GM12878 (cell line): ENCODE measurements at regions not wholly inside any gene's neighbourhood (a gene's known extent, or its start where the extent isn't known, plus 50 kb on each side); places are given as distances from the start of the nearest gene placed in this dataset.

Experiments used
- ATAC-seq: fragments of 200-7000 bp; cut with Tn5 transposase; 3 replicates; pipeline ENCODE4 v1.9.1; 2020; ENCODE audit warnings: mild to moderate bottlenecking, moderate library complexity
- BruUV-seq: library from RNA; stranded (reverse); fragments of 400-500 nt; replicated peaks from 2 replicates; lab custom pipeline; 2021; lab: Mats Ljungman, UMichigan
- CTCF ChIA-PET: fragments of 300-600 bp; sonication (Branson Sonifier 250); formaldehyde crosslinking; extraction: SDS; loops from one replicate; lab custom pipeline; 2021; ENCODE audit warnings: inconsistent platforms; lab: Yijun Ruan, JAX
- POLR2A ChIA-PET: fragments of 350-600 bp; formaldehyde crosslinking; extraction: SDS; loops from one replicate; lab custom pipeline; 2021; ENCODE audit warnings: inconsistent platforms; lab: Charles Lee
- RAD21 ChIA-PET: fragments of 300-600 bp; sonication (Branson Sonifier 250); formaldehyde crosslinking; loops from one replicate; lab custom pipeline; 2023; ENCODE audit warnings: antibody characterized with exemption; ENCODE audit not compliant: unreplicated experiment; lab: Charles Lee
- SMC1A ChIA-PET: fragments of 300-600 bp; sonication (Branson Sonifier 250); formaldehyde crosslinking; loops from one replicate; lab custom pipeline; 2023; ENCODE audit not compliant: unreplicated experiment, uncharacterized antibody; lab: Charles Lee
- DNase-seq: peaks from one replicate; pipeline ENCODE4 v3.0.0-alpha.2; 2011; ENCODE audit warnings: low read depth, low spot score
- FAIRE-seq: peaks from 3 replicates; lab custom pipeline; 2011; peaks lifted over from hg19 to GRCh38; lab: Jason Lieb, UNC
- H2AFZ ChIP-seq: 2 replicates; pipeline ENCODE4 v1.6.0; 2011; ENCODE audit warnings: low read depth, low read length, control low read depth; ENCODE audit not compliant: control insufficient read depth
- H3K27ac ChIP-seq: 2 replicates; pipeline ENCODE4 v1.5.1; 2011; ENCODE audit warnings: control low read depth; ENCODE audit not compliant: control insufficient read depth, insufficient read depth
- H3K27me3 ChIP-seq, 2 experiments: replicated peaks in 1 of 2; 2 replicates each; pipeline versions ENCODE4 v1.6.0 to v1.6.1; 2011; ENCODE audit warnings: low read length in 1 of 2; ENCODE audit not compliant: control insufficient read depth in 2 of 2, insufficient read depth in 2 of 2
- H3K36me3 ChIP-seq, 2 experiments: 2 replicates each; pipeline ENCODE4 v1.5.1; 2011; ENCODE audit warnings: low read length in 1 of 2; ENCODE audit not compliant: control insufficient read depth in 2 of 2, insufficient read depth in 2 of 2
- H3K4me1 ChIP-seq: 2 replicates; pipeline ENCODE4 v1.6.1; 2011; ENCODE audit warnings: mild to moderate bottlenecking, low read length, moderate library complexity, mixed read lengths; ENCODE audit not compliant: control insufficient read depth, insufficient read depth
- H3K4me2 ChIP-seq: 2 replicates; pipeline ENCODE4 v1.6.0; 2011; ENCODE audit warnings: control low read depth; ENCODE audit not compliant: control insufficient read depth, insufficient read depth
- H3K4me3 ChIP-seq: fragments of 200-600 bp; sonication (generic); 2 replicates; pipeline ENCODE4 v1.5.1; 2016
- H3K79me2 ChIP-seq: 2 replicates; pipeline ENCODE4 v1.6.0; 2011; ENCODE audit warnings: low read length; ENCODE audit not compliant: control insufficient read depth, insufficient read depth
- H3K9ac ChIP-seq: 2 replicates; pipeline ENCODE4 v1.8.0; 2011; ENCODE audit warnings: low read length, control low read depth, mixed read lengths; ENCODE audit not compliant: control insufficient read depth, insufficient read depth
- H3K9me3 ChIP-seq: replicated peaks from 3 replicates; pipeline ENCODE4 v1.5.1; 2011; ENCODE audit warnings: mild to moderate bottlenecking, low read length; ENCODE audit not compliant: control insufficient read depth, insufficient read depth
- H4K20me1 ChIP-seq: 2 replicates; pipeline ENCODE4 v1.6.0; 2011; ENCODE audit not compliant: control insufficient read depth, insufficient read depth
- BCL11A ChIP-seq: IDR thresholded peaks from 2 replicates; pipeline ENCODE4 v1.6.1; 2011; ENCODE audit warnings: low read depth, low read length
- EGR1 ChIP-seq, 2 experiments: IDR thresholded peaks; 1 replicate in 1 of 2; 2 replicates in 1 of 2; pipeline ENCODE4 v1.6.1; 2011 to 2012; ENCODE audit warnings: low read depth in 2 of 2, low read length in 2 of 2, borderline replicate concordance in 1 of 2, mild to moderate bottlenecking in 1 of 2, moderate library complexity in 1 of 2
- EZH2 ChIP-seq: IDR thresholded peaks from 2 replicates; pipeline ENCODE4 v1.6.1; 2012; ENCODE audit warnings: low read depth, mild to moderate bottlenecking, control low read depth, inconsistent platforms, low read length, borderline replicate concordance; ENCODE audit not compliant: control insufficient read depth
- FOXM1 ChIP-seq: IDR thresholded peaks from 2 replicates; pipeline ENCODE4 v1.6.1; 2012; ENCODE audit warnings: low read depth, mild to moderate bottlenecking, inconsistent platforms, low read length, moderate library complexity
- HSF1 ChIP-seq: fragments of 150-350 bp; IDR thresholded peaks from 2 replicates; pipeline ENCODE4 v1.6.1; 2014; ENCODE audit warnings: mild to moderate bottlenecking, low read depth, low read length
- JUNB ChIP-seq: IDR thresholded peaks from 2 replicates; pipeline ENCODE4 v1.6.1; 2016; ENCODE audit warnings: antibody characterized with exemption, mild to moderate bottlenecking
- RAD51 ChIP-seq: fragments of 450-650 bp; IDR thresholded peaks from 2 replicates; pipeline ENCODE4 v1.6.1; 2016; ENCODE audit warnings: moderate library complexity, mild to moderate bottlenecking, inconsistent platforms
- STAT1 ChIP-seq: fragments of 450-650 bp; conservative IDR thresholded peaks from 2 replicates; pipeline ENCODE4 v1.6.1; 2014; ENCODE audit warnings: antibody characterized with exemption, mild to moderate bottlenecking
- TAF1 ChIP-seq: IDR thresholded peaks from 2 replicates; pipeline ENCODE4 v1.6.1; 2011; ENCODE audit warnings: mild to moderate bottlenecking, low read depth, low read length, borderline replicate concordance
- TBL1XR1 ChIP-seq: IDR thresholded peaks from 2 replicates; pipeline ENCODE4 v1.6.1; 2012; ENCODE audit warnings: low read depth, low read length, improper control_type of control experiment
- TCF7 ChIP-seq: IDR thresholded peaks from 2 replicates; pipeline ENCODE4 v1.6.1; 2014; ENCODE audit warnings: antibody characterized with exemption, borderline replicate concordance
- USF1 ChIP-seq: IDR thresholded peaks from 2 replicates; pipeline ENCODE4 v1.6.1; 2011; ENCODE audit warnings: borderline replicate concordance, low read depth, mild to moderate bottlenecking, moderate library complexity, mixed read lengths, low read length; ENCODE audit not compliant: insufficient read depth; ENCODE audit errors: extremely low read length
- ZNF207 ChIP-seq: fragments of 450-650 bp; IDR thresholded peaks from 2 replicates; pipeline ENCODE4 v1.6.1; 2014; ENCODE audit warnings: antibody characterized with exemption, mild to moderate bottlenecking, borderline replicate concordance
- ZNF24 ChIP-seq: fragments of 450-650 bp; IDR thresholded peaks from 2 replicates; pipeline ENCODE4 v1.6.1; 2017; ENCODE audit warnings: antibody characterized with exemption, mild to moderate bottlenecking
- ZNF622 ChIP-seq: fragments of 450-650 bp; IDR thresholded peaks from 2 replicates; pipeline ENCODE4 v1.6.1; 2017; ENCODE audit warnings: mild to moderate bottlenecking, inconsistent platforms
- WGBS: methylation state at CpG from one replicate; pipeline ENCODE4 v1.1.6; 2016; ENCODE audit warnings: low lambda C conversion rate; ENCODE audit not compliant: insufficient replicate concordance, insufficient coverage; ENCODE audit errors: missing lambda C conversion rate; 5-methylcytosine and 5-hydroxymethylcytosine counted together
- in situ Hi-C: fragments of 300-500 bp; cut with MboI; formaldehyde crosslinking; loops from 9 replicates; pipeline ENCODE4 v1.14.3; 2018; ENCODE audit warnings: mixed read lengths
- intact Hi-C: fragments of 100-400 bp; cut with micrococcal nuclease; formaldehyde crosslinking; loops from one replicate; pipeline ENCODE4 v1.14.2; 2022; ENCODE audit not compliant: unreplicated experiment

GRCh38 chr5:17847286-17847685 is 213.0 kb downstream of the TAF11L14 start:
- no peak for ATAC-seq
- TF ChIP-seq FOXM1 (no peak), ZNF207 (no peak)
- Histone ChIP-seq H3K9me3 (no peaks in the 10 kb centered on the region), H3K27ac (no peak overlapping the region), H3K4me2 (no peak overlapping the region), H3K79me2 (no peaks in the 10 kb centered on the region), H4K20me1 (no peaks in the 10 kb centered on the region), H2AFZ (no peak overlapping the region), H3K36me3 (no peaks in the 10 kb centered on the region), H3K4me3 (no peak overlapping the region), H3K4me1 (no peaks in the 10 kb centered on the region), H3K27me3 (no peaks in the 10 kb centered on the region), H3K9ac (no peak overlapping the region)
- SMC1A ChIA-PET = no interaction called here
- intact Hi-C loops = no loop called here
- no peak for DNase-seq
- CTCF ChIA-PET = no interaction called here
- RAD21 ChIA-PET = no interaction called here
- in situ Hi-C loops = no loop called here
- BruUV-seq = no TSS peak
- FAIRE-seq = no peak
- POLR2A ChIA-PET = no interaction called here
- 16% methylated on average over 2 of the region's 2 CpGs for WGBS

GRCh38 chr5:17852111-17852510 is 217.9 kb downstream of the TAF11L14 start:
- H3K9ac ChIP-seq = no peak overlapping the region
- H2AFZ ChIP-seq = no peak overlapping the region
- no peaks in the 10 kb centered on the region for H3K9me3 ChIP-seq
- TF ChIP-seq RAD51 (no peak), EGR1 (IDR thresholded peaks at IDR 0.05; ENCODE audit: borderline replicate concordance in 1 of 2, low read depth in 2 of 2, low read length in 2 of 2) (no peak), ZNF207 (no peak), ZNF622 (no peak), JUNB (no peak), STAT1 (no peak), EZH2 (no peak), TAF1 (no peak), BCL11A (no peak), TCF7 (no peak), ZNF24 (no peak), HSF1 (no peak), USF1 (no peak), TBL1XR1 (no peak)
- no peak overlapping the region for H3K4me3 ChIP-seq
- in situ Hi-C loops (no loop called here), intact Hi-C loops (no loop called here)
- ChIA-PET RAD21 (no interaction called here), POLR2A (no interaction called here), CTCF (no interaction called here), SMC1A (interaction anchor here (0.6 kb wide), 1 partner anchor 11 kb away, joined by 4 read pairs; no protein-coding TSS in a partner anchor)
- H3K27ac ChIP-seq = no peak overlapping the region
- no peaks in the 10 kb centered on the region for H3K79me2 ChIP-seq
- H3K4me1 ChIP-seq = no peaks in the 10 kb centered on the region
- H3K36me3 ChIP-seq = no peaks in the 10 kb centered on the region
- no peak for ATAC-seq
- no TSS peak for BruUV-seq
- no peaks in the 10 kb centered on the region for H4K20me1 ChIP-seq
- no peaks in the 10 kb centered on the region for H3K27me3 ChIP-seq
- FAIRE-seq = no peak
- no peak for DNase-seq
- H3K4me2 ChIP-seq = no peak overlapping the region
